DMS153 (cell line): ENCODE measurements at regions not wholly inside any gene's neighbourhood (a gene's known extent, or its start where the extent isn't known, plus 50 kb on each side); places are given as distances from the start of the nearest gene placed in this dataset.

ENCODE experiments used
- DNase-seq: peaks from one replicate; lab custom pipeline; 2025; lab: John Stamatoyannopoulos, UW

- DNase-seq = no peak
Measured at GRCh38 chr13:102935896-102936321, 90.1 kb downstream of the ERCC5 start.

GRCh38 chr13:102933523-102933922 is 87.7 kb downstream of the ERCC5 start:
- DNase-seq = no peak

- no peak for DNase-seq
Measured at GRCh38 chr13:102933122-102933521, 87.3 kb downstream of the ERCC5 start.

GRCh38 chr13:102932331-102932730 is 86.5 kb downstream of the ERCC5 start:
- DNase-seq = no peak

GRCh38 chr13:102930566-102930965 is 84.7 kb downstream of the ERCC5 start:
- no peak for DNase-seq

GRCh38 chr13:102928941-102929675 is 83.3 kb downstream of the ERCC5 start:
- no peak for DNase-seq
